HCT116 (cell line): ENCODE measurements at regions not wholly inside any gene's neighbourhood (a gene's known extent, or its start where the extent isn't known, plus 50 kb on each side); places are given as distances from the start of the nearest gene placed in this dataset.
A peak's percentile ranks its signal among the peaks of the same experiment; 100 is the strongest.

Experiments
- ATAC-seq: fragments of 200-7000 bp; cut with Tn5 transposase; 2 replicates; pipeline ENCODE4 v1.9.1; 2020; ENCODE audit warnings: mild to moderate bottlenecking, moderate library complexity
- BruUV-seq: library from RNA; stranded (reverse); fragments of 400-500 nt; replicated peaks from 2 replicates; lab custom pipeline; 2021; lab: Mats Ljungman, UMichigan
- CTCF ChIA-PET: fragments of 300-600 bp; sonication (Branson Sonifier 250); formaldehyde crosslinking; loops from one replicate; lab custom pipeline; 2021; ENCODE audit warnings: antibody characterized with exemption; lab: Charles Lee
- POLR2A ChIA-PET: fragments of 300-600, 350-600 bp; sonication (Branson Sonifier 250); formaldehyde crosslinking; loops from one replicate; lab custom pipeline; 2021; ENCODE audit warnings: antibody characterized with exemption; lab: Charles Lee
- RAD21 ChIA-PET, 2 experiments: fragments of 300-600 bp; sonication (Branson Sonifier 250); formaldehyde crosslinking; loops; one replicate each; lab custom pipeline; 2023; ENCODE audit warnings: low total read pairs in 2 of 2; ENCODE audit not compliant: uncharacterized antibody in 2 of 2, unreplicated experiment in 2 of 2, low non-redundant PET in 1 of 2; lab: Charles Lee
- DNase-seq: peaks from one replicate; pipeline ENCODE4 v3.0.0-alpha.2; 2010; ENCODE audit warnings: low read depth, low spot score
- H2AFZ ChIP-seq: fragments of 200-600 bp; shearing (Covaris generic), sonication (generic); 2 replicates; pipeline ENCODE4 v1.6.1; 2017; ENCODE audit warnings: low read depth, mixed run types, mixed read lengths, antibody characterized with exemption, low read length; ENCODE audit not compliant: poor library complexity, severe bottlenecking
- H3K27ac ChIP-seq: 2 replicates; pipeline ENCODE4 v1.5.1; 2012; ENCODE audit warnings: low read depth, low read length
- H3K27me3 ChIP-seq: fragments of 200-600 bp; sonication (generic); 2 replicates; pipeline ENCODE4 v1.6.1; 2016; ENCODE audit warnings: mixed run types, low read length, mixed read lengths; ENCODE audit not compliant: insufficient read depth
- H3K36me3 ChIP-seq, 2 experiments: fragments of 200-500 bp in 1 of 2; fragments of 200-600 bp in 1 of 2; sonication (Bioruptor generic) in 1 of 2; sonication (generic) in 1 of 2; 2 replicates each; pipeline versions ENCODE4 v1.5.1 to v1.6.1; 2014 to 2016; ENCODE audit warnings: low read length in 2 of 2, inconsistent platforms in 1 of 2, mixed read lengths in 1 of 2, mixed run types in 1 of 2; ENCODE audit not compliant: insufficient read depth in 2 of 2, control insufficient read depth in 1 of 2
- H3K4me1 ChIP-seq, 2 experiments: fragments of 200-600 bp in 1 of 2; sonication (generic) in 1 of 2; 2 replicates each; pipeline versions ENCODE4 v1.5.1 to v1.6.1; 2012 to 2017; ENCODE audit warnings: low read length in 2 of 2, inconsistent platforms in 1 of 2, mild to moderate bottlenecking in 1 of 2, mixed read lengths in 1 of 2, mixed run types in 1 of 2, moderate library complexity in 1 of 2; ENCODE audit not compliant: insufficient read depth in 2 of 2, control insufficient read depth in 1 of 2
- H3K4me2 ChIP-seq: fragments of 200-600 bp; sonication (generic); 2 replicates; pipeline ENCODE4 v1.6.1; 2017; ENCODE audit warnings: mixed run types, low read length, mixed read lengths
- H3K4me3 ChIP-seq, 2 experiments: fragments of 200-600 bp in 1 of 2; sonication (generic) in 1 of 2; replicated peaks in 1 of 2; 2 replicates each; pipeline ENCODE4 v1.5.1; 2011 to 2016; ENCODE audit warnings: low read length in 2 of 2, control low read depth in 1 of 2, low read depth in 1 of 2, mild to moderate bottlenecking in 1 of 2, mixed read lengths in 1 of 2, mixed run types in 1 of 2
- H3K79me2 ChIP-seq: fragments of 200-600 bp; sonication (generic); 2 replicates; pipeline ENCODE4 v1.6.1; 2017; ENCODE audit warnings: mild to moderate bottlenecking, mixed run types, low read length, moderate library complexity, mixed read lengths; ENCODE audit not compliant: insufficient read depth
- H3K9ac ChIP-seq: fragments of 200-600 bp; sonication (generic); 2 replicates; pipeline ENCODE4 v1.6.1; 2016; ENCODE audit warnings: low read length, mixed read lengths
- H3K9me2 ChIP-seq: fragments of 200-600 bp; sonication (generic), shearing (Covaris generic); 2 replicates; pipeline ENCODE4 v1.6.1; 2017; ENCODE audit warnings: mixed run types, mild to moderate bottlenecking, moderate library complexity; ENCODE audit not compliant: insufficient read depth
- H3K9me3 ChIP-seq, 2 experiments: fragments of 200-500 bp in 1 of 2; fragments of 200-600 bp in 1 of 2; sonication (Bioruptor generic) in 1 of 2; sonication (generic) in 1 of 2; 2 replicates each; pipeline ENCODE4 v1.6.1; 2014 to 2017; ENCODE audit warnings: low read length in 2 of 2, mixed read lengths in 2 of 2, inconsistent platforms in 1 of 2, low read depth in 1 of 2, mild to moderate bottlenecking in 1 of 2, mixed run types in 1 of 2, moderate library complexity in 1 of 2; ENCODE audit not compliant: control insufficient read depth in 1 of 2, insufficient read depth in 1 of 2
- H4K20me1 ChIP-seq: fragments of 200-600 bp; sonication (generic), shearing (Covaris generic); 2 replicates; pipeline ENCODE4 v1.6.1; 2017; ENCODE audit warnings: mixed run types, mild to moderate bottlenecking, moderate library complexity; ENCODE audit not compliant: insufficient read depth
- ATF3 ChIP-seq: IDR thresholded peaks from 2 replicates; pipeline ENCODE4 v1.6.1; 2012
- CBX3 ChIP-seq: IDR thresholded peaks from 2 replicates; pipeline ENCODE4 v1.6.1; 2012; ENCODE audit warnings: low read depth
- CEBPB ChIP-seq: IDR thresholded peaks from 2 replicates; pipeline ENCODE4 v1.6.1; 2012; ENCODE audit warnings: low read depth
- EGR1 ChIP-seq: IDR thresholded peaks from 2 replicates; pipeline ENCODE4 v1.6.1; 2012; ENCODE audit warnings: low read depth
- ELF1 ChIP-seq: IDR thresholded peaks from 2 replicates; pipeline ENCODE4 v1.6.1; 2012; ENCODE audit warnings: low read depth, borderline replicate concordance
- EZH2 ChIP-seq: fragments of 200-600 bp; sonication (generic); IDR thresholded peaks from 2 replicates; pipeline ENCODE4 v1.6.1; 2017; ENCODE audit warnings: antibody characterized with exemption, mixed run types
- EZH2phosphoT487 ChIP-seq: fragments of 200-600 bp; IDR thresholded peaks from 2 replicates; pipeline ENCODE4 v1.6.1; 2018; ENCODE audit warnings: antibody characterized with exemption, borderline replicate concordance
- FOSL1 ChIP-seq: IDR thresholded peaks from 2 replicates; pipeline ENCODE4 v1.6.1; 2012; ENCODE audit warnings: low read depth
- JUND ChIP-seq: IDR thresholded peaks from 2 replicates; pipeline ENCODE4 v1.6.1; 2012
- POLR2A ChIP-seq: IDR thresholded peaks from 2 replicates; pipeline ENCODE4 v1.7.0; 2011; ENCODE audit warnings: borderline replicate concordance; ENCODE audit not compliant: insufficient read depth, insufficient read length; ENCODE audit errors: extremely low read depth
- POLR2AphosphoS5 ChIP-seq: IDR thresholded peaks from 2 replicates; pipeline ENCODE4 v1.6.1; 2011; ENCODE audit warnings: mild to moderate bottlenecking, low read depth, low read length, moderate library complexity
- RAD21 ChIP-seq: IDR thresholded peaks from 2 replicates; pipeline ENCODE4 v1.6.1; 2012; ENCODE audit warnings: low read depth, mild to moderate bottlenecking
- REST ChIP-seq: IDR thresholded peaks from 2 replicates; pipeline ENCODE4 v1.6.1; 2012; ENCODE audit warnings: low read depth
- SIN3A ChIP-seq: IDR thresholded peaks from 2 replicates; pipeline ENCODE4 v1.6.1; 2012; ENCODE audit warnings: low read depth
- SP1 ChIP-seq: IDR thresholded peaks from 2 replicates; pipeline ENCODE4 v1.6.1; 2012; ENCODE audit warnings: low read depth
- SRF ChIP-seq: IDR thresholded peaks from 2 replicates; pipeline ENCODE4 v1.6.1; 2012; ENCODE audit warnings: low read depth
- TCF7L2 ChIP-seq: IDR thresholded peaks from 2 replicates; pipeline ENCODE4 v1.7.0; 2011; ENCODE audit warnings: borderline replicate concordance, inconsistent platforms; ENCODE audit not compliant: insufficient read depth, insufficient read length; ENCODE audit errors: extremely low read depth
- ZFX ChIP-seq: fragments of 450-650 bp; IDR thresholded peaks from 2 replicates; pipeline ENCODE4 v1.6.1; 2017
- ZNF274 ChIP-seq: fragments of 200-500 bp; sonication (Bioruptor generic); IDR thresholded peaks from 2 replicates; pipeline ENCODE4 v1.6.1; 2014; ENCODE audit warnings: mild to moderate bottlenecking, low read depth, low read length, inconsistent platforms
- intact Hi-C: fragments of 100-400 bp; cut with micrococcal nuclease; formaldehyde crosslinking; loops from 2 replicates; pipeline ENCODE4 v1.10.0; 2022
- TF ChIP-seq, protein P1 (sequence below): IDR thresholded peaks from 2 replicates; pipeline ENCODE4 v1.6.1; 2011; ENCODE audit warnings: mild to moderate bottlenecking, low read length, moderate library complexity; ENCODE audit not compliant: insufficient replicate concordance; ENCODE audit errors: extremely low read depth
- TF ChIP-seq, protein P2 (sequence below), 3 experiments: fragments of 200-600 bp in 1 of 3; sonication (generic) in 1 of 3; IDR thresholded peaks in 2 of 3; conservative IDR thresholded peaks in 1 of 3; 2 replicates each; pipeline ENCODE4 v1.5.1; 2012 to 2017; ENCODE audit warnings: low read depth in 2 of 3, low read length in 2 of 3, antibody characterized with exemption in 1 of 3, borderline replicate concordance in 1 of 3, control low read depth in 1 of 3, mild to moderate bottlenecking in 1 of 3, mixed read lengths in 1 of 3, mixed run types in 1 of 3, moderate library complexity in 1 of 3; ENCODE audit not compliant: insufficient read depth in 1 of 3
- TF ChIP-seq, protein P3 (sequence below): IDR thresholded peaks from 2 replicates; pipeline ENCODE4 v1.6.1; 2012

DNA sequence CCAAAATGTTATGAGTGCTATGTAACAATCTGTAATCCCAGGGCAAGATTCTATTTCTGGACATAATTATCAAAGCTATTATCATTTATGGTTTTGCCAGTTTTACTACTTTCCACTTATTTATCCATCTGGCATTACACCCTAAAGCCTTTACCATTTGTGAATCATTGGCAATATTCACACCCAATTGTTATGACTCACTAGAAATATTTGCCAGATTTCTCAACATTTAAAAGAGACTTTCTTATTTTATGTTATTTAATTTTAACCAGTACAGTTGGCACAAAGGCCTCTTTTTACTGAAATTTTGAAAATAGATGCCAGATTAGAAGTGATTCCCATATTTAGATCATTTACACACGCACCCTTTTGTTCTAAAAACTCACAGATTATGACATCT lies 242.7 kb upstream of the WDFY3 start:
- ATAC-seq (peak; percentile 42), DNase-seq (peak; percentile 26)
- CTCF ChIA-PET: no interaction called here
- Histone ChIP-seq H4K20me1 (no peaks in the 10 kb centered on the region), H3K36me3 (no peaks in the 10 kb centered on the region), H3K79me2 (no peaks in the 10 kb centered on the region), H3K4me3 (no peak overlapping the region), H3K27me3 (no peaks in the 10 kb centered on the region), H2AFZ (peak overlapping the region; percentile 51), H3K9me2 (no peaks in the 10 kb centered on the region), H3K4me1 (peaks cover 18 to 26% of the 10 kb centered on the region in 2 experiments), H3K9me3 (no peaks in the 10 kb centered on the region), H3K27ac (peak overlapping the region; percentile 18; the same call in 1 of the 2 replicates), H3K9ac (no peak overlapping the region), H3K4me2 (peak overlapping the region; percentile 47)
- BruUV-seq: no TSS peak
- intact Hi-C loops: no loop called here
- RAD21 ChIA-PET: no interaction called here
- POLR2A ChIA-PET: no interaction called here
- TF ChIP-seq, protein P1, sequence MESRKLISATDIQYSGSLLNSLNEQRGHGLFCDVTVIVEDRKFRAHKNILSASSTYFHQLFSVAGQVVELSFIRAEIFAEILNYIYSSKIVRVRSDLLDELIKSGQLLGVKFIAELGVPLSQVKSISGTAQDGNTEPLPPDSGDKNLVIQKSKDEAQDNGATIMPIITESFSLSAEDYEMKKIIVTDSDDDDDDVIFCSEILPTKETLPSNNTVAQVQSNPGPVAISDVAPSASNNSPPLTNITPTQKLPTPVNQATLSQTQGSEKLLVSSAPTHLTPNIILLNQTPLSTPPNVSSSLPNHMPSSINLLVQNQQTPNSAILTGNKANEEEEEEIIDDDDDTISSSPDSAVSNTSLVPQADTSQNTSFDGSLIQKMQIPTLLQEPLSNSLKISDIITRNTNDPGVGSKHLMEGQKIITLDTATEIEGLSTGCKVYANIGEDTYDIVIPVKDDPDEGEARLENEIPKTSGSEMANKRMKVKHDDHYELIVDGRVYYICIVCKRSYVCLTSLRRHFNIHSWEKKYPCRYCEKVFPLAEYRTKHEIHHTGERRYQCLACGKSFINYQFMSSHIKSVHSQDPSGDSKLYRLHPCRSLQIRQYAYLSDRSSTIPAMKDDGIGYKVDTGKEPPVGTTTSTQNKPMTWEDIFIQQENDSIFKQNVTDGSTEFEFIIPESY: no peak
- TF ChIP-seq POLR2A (no peak), JUND (peak; percentile 83), CBX3 (peak; percentile 44; the same call in 1 of the 2 replicates), POLR2AphosphoS5 (no peak), ZFX (no peak), EZH2phosphoT487 (no peak), FOSL1 (peak; percentile 86), TCF7L2 (no peak), ZNF274 (no peak), EGR1 (no peak), SIN3A (no peak; the same call in 1 of the 2 replicates), RAD21 (no peak), SRF (no peak), ELF1 (no peak; the same call in 1 of the 2 replicates), ATF3 (no peak), EZH2 (no peak), SP1 (peak; percentile 74), CEBPB (peak; percentile 90), REST (no peak)
- TF ChIP-seq, protein P2, sequence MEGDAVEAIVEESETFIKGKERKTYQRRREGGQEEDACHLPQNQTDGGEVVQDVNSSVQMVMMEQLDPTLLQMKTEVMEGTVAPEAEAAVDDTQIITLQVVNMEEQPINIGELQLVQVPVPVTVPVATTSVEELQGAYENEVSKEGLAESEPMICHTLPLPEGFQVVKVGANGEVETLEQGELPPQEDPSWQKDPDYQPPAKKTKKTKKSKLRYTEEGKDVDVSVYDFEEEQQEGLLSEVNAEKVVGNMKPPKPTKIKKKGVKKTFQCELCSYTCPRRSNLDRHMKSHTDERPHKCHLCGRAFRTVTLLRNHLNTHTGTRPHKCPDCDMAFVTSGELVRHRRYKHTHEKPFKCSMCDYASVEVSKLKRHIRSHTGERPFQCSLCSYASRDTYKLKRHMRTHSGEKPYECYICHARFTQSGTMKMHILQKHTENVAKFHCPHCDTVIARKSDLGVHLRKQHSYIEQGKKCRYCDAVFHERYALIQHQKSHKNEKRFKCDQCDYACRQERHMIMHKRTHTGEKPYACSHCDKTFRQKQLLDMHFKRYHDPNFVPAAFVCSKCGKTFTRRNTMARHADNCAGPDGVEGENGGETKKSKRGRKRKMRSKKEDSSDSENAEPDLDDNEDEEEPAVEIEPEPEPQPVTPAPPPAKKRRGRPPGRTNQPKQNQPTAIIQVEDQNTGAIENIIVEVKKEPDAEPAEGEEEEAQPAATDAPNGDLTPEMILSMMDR (IDR thresholded peaks at IDR 0.05 in 2 of 3, conservative IDR thresholded peaks at IDR 0.05 in 1 of 3; ENCODE audit: borderline replicate concordance in 1 of 3, insufficient read depth in 1 of 3, low read depth in 2 of 3, low read length in 2 of 3): no peak
- TF ChIP-seq, protein P3, sequence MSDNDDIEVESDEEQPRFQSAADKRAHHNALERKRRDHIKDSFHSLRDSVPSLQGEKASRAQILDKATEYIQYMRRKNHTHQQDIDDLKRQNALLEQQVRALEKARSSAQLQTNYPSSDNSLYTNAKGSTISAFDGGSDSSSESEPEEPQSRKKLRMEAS: no peak
